Transverse colon (tissue), 4 donors: ENCODE measurements at regions not wholly inside any gene's neighbourhood (a gene's known extent, or its start where the extent isn't known, plus 50 kb on each side); places are given as distances from the start of the nearest gene placed in this dataset.

ENCODE experiments used
- CTCF ChIP-seq, 5 experiments: fragments of 200-600 bp in 3 of 5; fragments of 450-650 bp in 2 of 5; sonication (generic) in 3 of 5; IDR thresholded peaks; 1 replicate in 2 of 5; 2 replicates in 3 of 5; pipeline ENCODE4 v1.5.1; 2016 to 2017; ENCODE audit warnings: antibody characterized with exemption in 5 of 5, inconsistent platforms in 3 of 5, mild to moderate bottlenecking in 2 of 5, moderate library complexity in 1 of 5
- EP300 ChIP-seq: sonication (generic); formaldehyde crosslinking; IDR thresholded peaks from one replicate; pipeline ENCODE4 v1.6.1; 2017; ENCODE audit warnings: antibody characterized with exemption, low read depth
- POLR2A ChIP-seq: fragments of 450-650 bp; IDR thresholded peaks from one replicate; pipeline ENCODE4 v1.6.1; 2016; ENCODE audit warnings: antibody characterized with exemption, mild to moderate bottlenecking, moderate library complexity
- POLR2AphosphoS5 ChIP-seq, 3 donors: sonication (generic); formaldehyde crosslinking; IDR thresholded peaks; one replicate each; pipeline ENCODE4 v1.6.1; 2016; ENCODE audit warnings: antibody characterized with exemption in 3 of 3

DNA sequence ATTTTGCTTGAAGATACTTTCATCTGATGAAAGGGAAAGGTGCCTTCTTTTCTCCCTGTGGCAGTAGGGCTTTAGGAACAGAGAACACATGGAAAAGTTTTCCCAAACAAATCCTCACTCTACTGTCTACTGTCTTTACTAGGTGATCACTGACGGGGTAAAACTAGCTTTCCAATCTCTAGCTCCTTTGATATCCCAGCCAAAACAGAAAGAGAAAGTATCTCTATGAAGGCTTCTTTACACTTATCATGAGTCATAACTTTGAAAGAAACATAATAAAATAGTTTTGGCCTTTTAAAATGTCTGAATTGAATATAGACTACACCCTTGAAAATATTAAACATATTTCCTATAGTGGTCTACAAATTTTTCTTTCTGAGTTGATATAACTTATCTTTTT, 214.5 kb downstream of the DSEL start:
- no peak for TF ChIP-seq POLR2AphosphoS5 (IDR thresholded peaks at IDR 0.05)
- no peak for TF ChIP-seq CTCF (IDR thresholded peaks at IDR 0.05)
- TF ChIP-seq POLR2A: no peak
- TF ChIP-seq EP300: no peak
